NT2/D1 (cell line): ENCODE measurements at regions not wholly inside any gene's neighbourhood (a gene's known extent, or its start where the extent isn't known, plus 50 kb on each side); places are given as distances from the start of the nearest gene placed in this dataset.

Experiments used
- SUZ12 ChIP-seq: IDR thresholded peaks from 2 replicates; pipeline ENCODE4 v1.6.1; 2011; ENCODE audit not compliant: insufficient read length, insufficient read depth; ENCODE audit errors: extremely low read depth
- YY1 ChIP-seq: IDR thresholded peaks from 2 replicates; pipeline ENCODE4 v1.6.1; 2011; ENCODE audit not compliant: insufficient read length, insufficient read depth
- ZNF274 ChIP-seq: IDR thresholded peaks from 2 replicates; pipeline ENCODE4 v1.6.1; 2011; ENCODE audit warnings: mild to moderate bottlenecking, low read depth, low read length

GRCh38 chr3:117557464-117558090 lies 848.0 kb downstream of the TUSC7 start:
- TF ChIP-seq YY1 (no peak), SUZ12 (no peak), ZNF274 (no peak)
